H1 (cell line): ENCODE measurements at regions not wholly inside any gene's neighbourhood (a gene's known extent, or its start where the extent isn't known, plus 50 kb on each side); places are given as distances from the start of the nearest gene placed in this dataset.

Experiments
- CTCF ChIA-PET: fragments of 300-600 bp; sonication (Branson Sonifier 250); formaldehyde crosslinking; loops from one replicate; lab custom pipeline; 2021; ENCODE audit not compliant: partially characterized antibody; lab: Charles Lee
- POLR2A ChIA-PET: fragments of 300-600 bp; sonication (Branson Sonifier 250); formaldehyde crosslinking; loops from one replicate; lab custom pipeline; 2021; ENCODE audit warnings: inconsistent platforms; ENCODE audit not compliant: partially characterized antibody; lab: Charles Lee
- DNase-seq, 2 experiments: peaks; one replicate each; pipeline versions ENCODE4 v3.0.0 to v3.0.0-alpha.2; 2010 to 2022; ENCODE audit warnings: low spot score in 2 of 2, low read depth in 1 of 2, mixed read lengths in 1 of 2
- FAIRE-seq: peaks from 2 replicates; lab custom pipeline; 2011; peaks lifted over from hg19 to GRCh38; lab: Jason Lieb, UNC
- H2AFZ ChIP-seq: 2 replicates; pipeline ENCODE4 v1.8.1; 2012; ENCODE audit warnings: low read length, inconsistent platforms
- H2AK5ac ChIP-seq: 2 replicates; pipeline ENCODE4 v1.6.1; 2013; ENCODE audit warnings: low read depth, low read length
- H2BK120ac ChIP-seq: replicated peaks from 2 replicates; pipeline ENCODE3; 2013; ENCODE audit warnings: low read depth, low read length, inconsistent platforms
- H2BK12ac ChIP-seq: 2 replicates; pipeline ENCODE4 v1.6.1; 2013; ENCODE audit warnings: low read depth, low read length
- H2BK15ac ChIP-seq: 2 replicates; pipeline ENCODE4 v1.6.1; 2013; ENCODE audit warnings: low read length
- H2BK20ac ChIP-seq: 2 replicates; pipeline ENCODE4 v1.6.1; 2013; ENCODE audit warnings: low read length
- H2BK5ac ChIP-seq: 2 replicates; pipeline ENCODE4 v1.6.1; 2013; ENCODE audit warnings: low read depth, low read length
- H3K14ac ChIP-seq: 2 replicates; pipeline ENCODE4 v1.6.1; 2013; ENCODE audit warnings: inconsistent platforms; ENCODE audit not compliant: insufficient read length
- H3K18ac ChIP-seq: 2 replicates; pipeline ENCODE4 v1.6.1; 2013; ENCODE audit warnings: low read length; ENCODE audit errors: extremely low read depth
- H3K23ac ChIP-seq: 2 replicates; pipeline ENCODE4 v1.6.1; 2013; ENCODE audit warnings: inconsistent platforms; ENCODE audit not compliant: insufficient read length
- H3K23me2 ChIP-seq: 2 replicates; pipeline ENCODE4 v1.6.1; 2013; ENCODE audit warnings: low read depth, low read length
- H3K27ac ChIP-seq: 2 replicates; pipeline ENCODE4 v1.6.1; 2011; ENCODE audit warnings: low read depth, low read length, inconsistent platforms
- H3K27me3 ChIP-seq, 4 experiments: replicated peaks in 1 of 4; 1 replicate in 1 of 4; 2 replicates in 3 of 4; pipeline versions ENCODE4 v1.6.1 to v1.8.1; 2011 to 2013; ENCODE audit warnings: low read length in 3 of 4, mild to moderate bottlenecking in 3 of 4, inconsistent platforms in 2 of 4, mixed read lengths in 2 of 4, moderate library complexity in 1 of 4; ENCODE audit not compliant: control insufficient read depth in 3 of 4, insufficient read depth in 3 of 4; ENCODE audit errors: extremely low read depth in 1 of 4
- H3K36me3 ChIP-seq, 4 experiments: 2 replicates each; pipeline versions ENCODE4 v1.6.1 to v1.8.1; 2011 to 2013; ENCODE audit warnings: mild to moderate bottlenecking in 4 of 4, low read length in 3 of 4, moderate library complexity in 2 of 4, control low read depth in 1 of 4, inconsistent platforms in 1 of 4; ENCODE audit not compliant: insufficient read depth in 4 of 4, control insufficient read depth in 2 of 4
- H3K4ac ChIP-seq: replicated peaks from 2 replicates; pipeline ENCODE3; 2013; ENCODE audit warnings: low read length, low read depth, mixed read lengths, inconsistent platforms; ENCODE audit not compliant: insufficient read length
- H3K4me1 ChIP-seq, 4 experiments: replicated peaks in 1 of 4; 1 replicate in 1 of 4; 2 replicates in 3 of 4; pipeline versions ENCODE4 v1.6.1 to v1.8.1; 2011 to 2013; ENCODE audit warnings: low read length in 3 of 4, inconsistent platforms in 2 of 4, mixed read lengths in 1 of 4; ENCODE audit not compliant: insufficient read depth in 4 of 4, control insufficient read depth in 3 of 4
- H3K4me2 ChIP-seq, 2 experiments: 2 replicates each; pipeline versions ENCODE4 v1.6.1 to v1.8.1; 2011 to 2013; ENCODE audit warnings: low read depth in 2 of 2, low read length in 2 of 2, control low read depth in 1 of 2, inconsistent platforms in 1 of 2, mild to moderate bottlenecking in 1 of 2; ENCODE audit not compliant: insufficient read depth in 1 of 2
- H3K4me3 ChIP-seq, 4 experiments: fragments of 200-600, 300-600 bp in 1 of 4; sonication (generic), shearing (Covaris generic), sonication (Bioruptor Twin) in 1 of 4; 2 replicates each; pipeline versions ENCODE4 v1.5.1 to v1.8.1; 2011 to 2016; ENCODE audit warnings: low read length in 4 of 4, low read depth in 3 of 4, control low read depth in 2 of 4, inconsistent platforms in 2 of 4, mild to moderate bottlenecking in 2 of 4, mixed read lengths in 1 of 4, moderate library complexity in 1 of 4; ENCODE audit not compliant: insufficient read depth in 2 of 4; ENCODE audit errors: extremely low read depth in 1 of 4
- H3K56ac ChIP-seq: replicated peaks from 2 replicates; pipeline ENCODE3; 2013; ENCODE audit warnings: low read depth, mild to moderate bottlenecking, mixed read lengths, low read length, inconsistent platforms; ENCODE audit not compliant: insufficient read length
- H3K79me1 ChIP-seq: 2 replicates; pipeline ENCODE4 v1.6.1; 2013; ENCODE audit warnings: low read depth, low read length, control low read depth
- H3K79me2 ChIP-seq, 2 experiments: 2 replicates each; pipeline versions ENCODE4 v1.6.1 to v1.8.1; 2012 to 2013; ENCODE audit warnings: low read length in 2 of 2, mild to moderate bottlenecking in 2 of 2, inconsistent platforms in 1 of 2; ENCODE audit not compliant: insufficient read depth in 2 of 2, control insufficient read depth in 1 of 2
- H3K9ac ChIP-seq, 4 experiments: replicated peaks in 1 of 4; 1 replicate in 1 of 4; 2 replicates in 3 of 4; pipeline versions ENCODE4 v1.6.1 to v1.8.1; 2011 to 2013; ENCODE audit warnings: low read depth in 3 of 4, low read length in 3 of 4, control low read depth in 2 of 4, mild to moderate bottlenecking in 2 of 4, moderate library complexity in 2 of 4, inconsistent platforms in 1 of 4; ENCODE audit errors: extremely low read depth in 1 of 4
- H3K9me3 ChIP-seq, 2 experiments: 2 replicates each; pipeline versions ENCODE4 v1.6.1 to v1.8.1; 2012 to 2013; ENCODE audit warnings: mild to moderate bottlenecking in 2 of 2, moderate library complexity in 2 of 2, control low read depth in 1 of 2, inconsistent platforms in 1 of 2, low read depth in 1 of 2, low read length in 1 of 2, mixed read lengths in 1 of 2; ENCODE audit not compliant: insufficient read depth in 2 of 2
- H4K20me1 ChIP-seq, 2 experiments: replicated peaks in 1 of 2; 2 replicates each; pipeline versions ENCODE3 to v1.8.1; 2011 to 2013; ENCODE audit warnings: inconsistent platforms in 2 of 2, low read length in 2 of 2, mild to moderate bottlenecking in 1 of 2; ENCODE audit not compliant: insufficient read depth in 2 of 2, control insufficient read depth in 1 of 2
- H4K5ac ChIP-seq: 2 replicates; pipeline ENCODE4 v1.6.1; 2013; ENCODE audit warnings: low read length, low read depth, mixed read lengths, inconsistent platforms; ENCODE audit not compliant: insufficient read length
- H4K8ac ChIP-seq: 2 replicates; pipeline ENCODE4 v1.8.0; 2013; ENCODE audit warnings: mild to moderate bottlenecking, moderate library complexity, low read length, inconsistent platforms; ENCODE audit not compliant: insufficient read depth; ENCODE audit errors: extremely low read depth
- H4K91ac ChIP-seq: replicated peaks from 2 replicates; pipeline ENCODE3; 2013; ENCODE audit warnings: low read length, mixed read lengths, inconsistent platforms; ENCODE audit not compliant: insufficient read length
- FOSL1 ChIP-seq: IDR thresholded peaks from 2 replicates; pipeline ENCODE4 v1.6.1; 2011; ENCODE audit warnings: mild to moderate bottlenecking, low read depth, low read length, moderate library complexity; ENCODE audit not compliant: insufficient read depth
- GTF2F1 ChIP-seq: IDR thresholded peaks from 2 replicates; pipeline ENCODE4 v1.6.1; 2012; ENCODE audit warnings: low read depth, low read length, improper control_type of control experiment, borderline replicate concordance
- HDAC2 ChIP-seq, 2 experiments: fragments of 300-600 bp in 1 of 2; sonication (generic) in 1 of 2; IDR thresholded peaks; 2 replicates each; pipeline ENCODE4 v1.6.1; 2011 to 2012; ENCODE audit warnings: low read depth in 2 of 2, low read length in 2 of 2, mild to moderate bottlenecking in 2 of 2, moderate library complexity in 2 of 2, borderline replicate concordance in 1 of 2, inconsistent platforms in 1 of 2
- RAD21 ChIP-seq, 2 experiments: IDR thresholded peaks in 1 of 2; conservative IDR thresholded peaks in 1 of 2; 2 replicates each; pipeline ENCODE4 v1.6.1; 2011; ENCODE audit warnings: low read depth in 2 of 2, low read length in 2 of 2, improper control_type of control experiment in 1 of 2, inconsistent platforms in 1 of 2, mild to moderate bottlenecking in 1 of 2, moderate library complexity in 1 of 2
- TCF12 ChIP-seq: IDR thresholded peaks from 2 replicates; pipeline ENCODE4 v1.6.1; 2011; ENCODE audit warnings: low read depth, mild to moderate bottlenecking, low read length
- WGBS, 2 experiments: shearing (Covaris generic) in 1 of 2; methylation state at CpG; one replicate each; pipeline versions ENCODE4 v1.1.6 to v1.1.7; 2013 to 2015; ENCODE audit warnings: low lambda C conversion rate in 2 of 2, mixed read lengths in 2 of 2, inconsistent platforms in 1 of 2, low coverage in 1 of 2, missing lambda C conversion rate in 1 of 2; ENCODE audit not compliant: insufficient replicate concordance in 2 of 2, insufficient coverage in 1 of 2, insufficient read length in 1 of 2; ENCODE audit errors: extremely low coverage in 1 of 2, missing lambda C conversion rate in 1 of 2; 5-methylcytosine and 5-hydroxymethylcytosine counted together

DNA sequence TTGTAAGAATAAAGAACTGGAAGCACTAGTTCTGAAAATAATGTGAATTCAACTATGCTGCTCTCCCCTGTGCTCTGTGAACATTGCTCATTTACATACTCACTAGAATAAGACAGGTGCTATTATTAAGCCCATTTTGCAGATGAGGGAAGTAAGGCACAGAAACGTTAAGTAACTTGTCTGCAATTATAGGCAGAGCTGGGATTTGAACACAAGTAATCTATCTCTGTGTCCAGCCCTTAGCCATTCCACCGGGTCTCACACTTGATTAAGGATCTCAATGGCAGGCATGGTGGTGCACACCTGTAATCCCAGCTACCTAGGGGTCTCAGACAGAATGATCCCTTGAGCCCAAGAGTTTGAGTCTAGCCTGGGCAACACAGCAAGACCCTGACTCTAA, 357.7 kb downstream of the CD83 start:
- Histone ChIP-seq H3K23me2 (no peaks in the 10 kb centered on the region), H3K79me2 (no peaks in the 10 kb centered on the region), H3K27me3 (no peaks in the 10 kb centered on the region), H4K20me1 (no peaks in the 10 kb centered on the region), H3K18ac (no peak overlapping the region), H2BK15ac (no peak overlapping the region), H3K4me1 (peaks cover 0 to 2% (median 0%) of the 10 kb centered on the region in 4 experiments; a peak in 2 of 7 replicates), H3K23ac (no peak overlapping the region), H3K4ac (no peak overlapping the region), H3K79me1 (no peaks in the 10 kb centered on the region; the same call in 1 of the 2 replicates), H3K4me2 (no peak overlapping the region), H3K14ac (no peak overlapping the region), H2BK20ac (no peak overlapping the region), H2BK5ac (no peak overlapping the region), H2AK5ac (no peak overlapping the region), H3K4me3 (no peak overlapping the region), H4K91ac (no peak overlapping the region), H2BK12ac (no peak overlapping the region), H3K56ac (no peak overlapping the region), H2BK120ac (no peak overlapping the region), H3K36me3 (peaks cover 0 to 6% (median 0%) of the 10 kb centered on the region in 4 experiments; a peak in 1 of 8 replicates)
- FAIRE-seq (no peak), DNase-seq (no peak)
- ChIA-PET CTCF (interaction anchor here (1.7 kb wide), 1 partner anchor 192 kb away, joined by 4 read pairs; no protein-coding TSS in a partner anchor), POLR2A (no interaction called here)
- WGBS, 2 experiments = 39% methylated on average over 2 of the region's 2 CpGs; no CpG with 5 or more reads in 1 of the 2 experiments
- TF ChIP-seq GTF2F1 = no peak
- no peak for TF ChIP-seq TCF12
- no peak for TF ChIP-seq HDAC2 (IDR thresholded peaks at IDR 0.05; ENCODE audit: borderline replicate concordance in 1 of 2, low read depth in 2 of 2, low read length in 2 of 2)
- TF ChIP-seq RAD21 (IDR thresholded peaks at IDR 0.05 in 1 of 2, conservative IDR thresholded peaks at IDR 0.05 in 1 of 2; ENCODE audit: low read depth in 2 of 2, low read length in 2 of 2) = no peak
- no peak for TF ChIP-seq FOSL1
- TF ChIP-seq, all 59 proteins: peak for 0
- Histone ChIP-seq H2AFZ (no peak overlapping the region), H4K5ac (no peak overlapping the region), H3K27ac (no peak overlapping the region), H3K9ac (no peak overlapping the region), H3K9me3 (peaks cover 7 to 11% of the 10 kb centered on the region in 2 experiments; a peak in 3 of 4 replicates), H4K8ac (no peak overlapping the region)
